ENCODE measurements at regions not wholly inside any gene's neighbourhood (a gene's known extent, or its start where the extent isn't known, plus 50 kb on each side); places are given as distances from the start of the nearest gene placed in this dataset.

GRCh38 chr2:116098049-116098448 lies 1655.6 kb downstream of the DPP10 start:
- no peak overlapping the region for H3K4me3 ChIP-seq (ENCODE audit: low read depth, low read length)
- no peak for DNase-seq (ENCODE audit: low read depth)
- in situ Hi-C loops (cut with HindIII; ENCODE audit: low sequenced_read_pairs): no loop called here
- TF ChIP-seq CTCF (IDR thresholded peaks at IDR 0.05; ENCODE audit: low read depth, low read length, missing control alignments): no peak

- no peak for DNase-seq (ENCODE audit: low read depth)
- no peak for TF ChIP-seq CTCF (IDR thresholded peaks at IDR 0.05; ENCODE audit: low read depth, low read length, missing control alignments)
- no peak overlapping the region for H3K4me3 ChIP-seq (ENCODE audit: low read depth, low read length)
- in situ Hi-C loops (cut with HindIII; ENCODE audit: low sequenced_read_pairs): no loop called here
These were observed 1667.0 kb downstream of the DPP10 start for GRCh38 chr2:116109471-116109870.

GRCh38 chr2:116117845-116118244 lies 1675.4 kb downstream of the DPP10 start:
- no peak for TF ChIP-seq CTCF (IDR thresholded peaks at IDR 0.05; ENCODE audit: low read depth, low read length, missing control alignments)
- H3K4me3 ChIP-seq (ENCODE audit: low read depth, low read length): no peak overlapping the region
- in situ Hi-C loops (cut with HindIII; ENCODE audit: low sequenced_read_pairs): no loop called here
- DNase-seq (ENCODE audit: low read depth): no peak

GRCh38 chr2:116132833-116133232 lies 1681.7 kb upstream of the DDX18 start:
- in situ Hi-C loops (cut with HindIII; ENCODE audit: low sequenced_read_pairs): no loop called here
- no peak for TF ChIP-seq CTCF (IDR thresholded peaks at IDR 0.05; ENCODE audit: low read depth, low read length, missing control alignments)
- no peak for DNase-seq (ENCODE audit: low read depth)
- no peak overlapping the region for H3K4me3 ChIP-seq (ENCODE audit: low read depth, low read length)

- no peak for TF ChIP-seq CTCF (IDR thresholded peaks at IDR 0.05; ENCODE audit: low read depth, low read length, missing control alignments)
- no peak for DNase-seq (ENCODE audit: low read depth)
- in situ Hi-C loops (cut with HindIII; ENCODE audit: low sequenced_read_pairs): no loop called here
- H3K4me3 ChIP-seq (ENCODE audit: low read depth, low read length): no peak overlapping the region
These were observed 1681.0 kb upstream of the DDX18 start for GRCh38 chr2:116133381-116133942.

GRCh38 chr2:116141891-116142474 lies 1672.5 kb upstream of the DDX18 start:
- TF ChIP-seq CTCF (IDR thresholded peaks at IDR 0.05; ENCODE audit: low read depth, low read length, missing control alignments): no peak
- DNase-seq (ENCODE audit: low read depth): no peak
- no peak overlapping the region for H3K4me3 ChIP-seq (ENCODE audit: low read depth, low read length)
- in situ Hi-C loops (cut with HindIII; ENCODE audit: low sequenced_read_pairs): no loop called here

All from astrocyte of the cerebellum (primary cell).